Pancreas (tissue), 10 donors: ENCODE measurements at regions not wholly inside any gene's neighbourhood (a gene's known extent, or its start where the extent isn't known, plus 50 kb on each side); places are given as distances from the start of the nearest gene placed in this dataset.

ENCODE experiments used
- ATAC-seq, 4 donors: fragments of 200-7000 bp; cut with Tn5 transposase; one replicate each; pipeline versions ENCODE4 v1.8.0 to v1.9.1; 2020; ENCODE audit warnings: mild to moderate bottlenecking in 4 of 4, moderate library complexity in 4 of 4
- DNase-seq, 6 donors: peaks; one replicate each; pipeline ENCODE4 v3.0.0-alpha.2; 2020
- FAIRE-seq: peaks from 2 replicates; lab custom pipeline; 2012; peaks lifted over from hg19 to GRCh38; lab: Jason Lieb, UNC
- H3K27ac ChIP-seq, 4 donors: fragments of 200-600 bp; sonication (generic); 1 replicate in 3 of 4; 2 replicates in 1 of 4; pipeline versions ENCODE4 v1.5.0 to v1.8.0; 2020
- H3K27me3 ChIP-seq, 4 donors: fragments of 200-600 bp; one replicate each; pipeline ENCODE4 v1.8.0; 2021
- H3K36me3 ChIP-seq, 3 donors: fragments of 200-600 bp; sonication (generic) in 1 of 3; one replicate each; pipeline versions ENCODE4 v1.5.0 to v1.8.0; 2020 to 2021
- H3K4me1 ChIP-seq, 3 donors: fragments of 200-600 bp; one replicate each; pipeline ENCODE4 v1.8.0; 2021
- H3K4me3 ChIP-seq, 4 donors: fragments of 200-600 bp; sonication (generic) in 2 of 4; one replicate each; pipeline versions ENCODE4 v1.5.0 to v1.8.0; 2020 to 2021
- H3K9me3 ChIP-seq, 4 donors: fragments of 200-600 bp; one replicate each; pipeline ENCODE4 v1.8.0; 2021
- WGBS, 2 donors: extraction: QIAGEN DNeasy Blood & Tissue Kit; methylation state at CpG; one replicate each; pipeline ENCODE4 v1.1.7; 2013; 5-methylcytosine and 5-hydroxymethylcytosine counted together
- intact Hi-C, 3 donors: fragments of 100-400 bp; cut with DNase I; formaldehyde crosslinking; loops; one replicate each; pipeline versions ENCODE4 v1.11.1 to v1.14.2; 2022
- TF ChIP-seq, protein P1 (sequence below), 4 donors: fragments of 200-600 bp; sonication (generic) in 3 of 4; IDR thresholded peaks; one replicate each; pipeline versions ENCODE4 v1.5.0 to v1.8.0; 2021; ENCODE audit warnings: antibody characterized with exemption in 4 of 4
- donor health status: healthy with polysubstance abuse.
- donor health status: DM: no; HTN: no; CAD: no; lungs with moderate emphysema.
- donor health status: DM: no; HTN: no; CAD: no.
- donor health status: control.
- donor health status: control.
- donor health status: Bipolar disorder and iron deficiency.
- donor health status: DM: yes; HTN: yes; CAD: no.
- donor health status: DM: no; HTN: no; CAD: no.
- donor health status: DM: no; HTN: no; CAD: no.
- donor health status: DM: yes; HTN: yes; CAD: no.

DNA sequence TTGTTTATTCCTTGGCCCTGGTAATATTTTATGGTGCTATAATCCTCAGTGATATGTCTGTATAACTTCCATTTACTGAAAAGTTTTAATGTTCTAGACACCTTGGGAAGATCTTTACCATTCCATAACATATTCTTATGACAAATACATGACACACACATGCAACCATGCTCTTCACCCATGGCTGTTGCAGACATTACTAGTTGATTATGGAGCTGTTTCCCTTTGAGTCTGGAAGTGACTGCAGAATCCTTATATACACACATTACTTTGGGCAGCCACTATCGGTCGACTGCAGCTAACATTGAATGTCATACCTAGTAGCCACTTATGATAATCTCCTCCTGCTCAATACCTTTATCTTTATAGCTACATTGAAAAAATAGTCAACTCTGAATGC, 243.1 kb upstream of the ADAMTS9 start:
- Histone ChIP-seq H3K9me3 (no peaks in the 10 kb centered on the region), H3K27ac (no peak overlapping the region), H3K27me3 (no peaks in the 10 kb centered on the region), H3K4me1 (peaks cover 0 to 1% (median 0%) of the 10 kb centered on the region in 3 donors), H3K4me3 (no peak overlapping the region), H3K36me3 (no peaks in the 10 kb centered on the region)
- intact Hi-C loops = no loop called here
- no peak for FAIRE-seq
- WGBS, 2 donors = 87 to 95% methylated on average over 2 of the region's 2 CpGs
- no peak for ATAC-seq
- no peak for DNase-seq
- TF ChIP-seq, protein P1, sequence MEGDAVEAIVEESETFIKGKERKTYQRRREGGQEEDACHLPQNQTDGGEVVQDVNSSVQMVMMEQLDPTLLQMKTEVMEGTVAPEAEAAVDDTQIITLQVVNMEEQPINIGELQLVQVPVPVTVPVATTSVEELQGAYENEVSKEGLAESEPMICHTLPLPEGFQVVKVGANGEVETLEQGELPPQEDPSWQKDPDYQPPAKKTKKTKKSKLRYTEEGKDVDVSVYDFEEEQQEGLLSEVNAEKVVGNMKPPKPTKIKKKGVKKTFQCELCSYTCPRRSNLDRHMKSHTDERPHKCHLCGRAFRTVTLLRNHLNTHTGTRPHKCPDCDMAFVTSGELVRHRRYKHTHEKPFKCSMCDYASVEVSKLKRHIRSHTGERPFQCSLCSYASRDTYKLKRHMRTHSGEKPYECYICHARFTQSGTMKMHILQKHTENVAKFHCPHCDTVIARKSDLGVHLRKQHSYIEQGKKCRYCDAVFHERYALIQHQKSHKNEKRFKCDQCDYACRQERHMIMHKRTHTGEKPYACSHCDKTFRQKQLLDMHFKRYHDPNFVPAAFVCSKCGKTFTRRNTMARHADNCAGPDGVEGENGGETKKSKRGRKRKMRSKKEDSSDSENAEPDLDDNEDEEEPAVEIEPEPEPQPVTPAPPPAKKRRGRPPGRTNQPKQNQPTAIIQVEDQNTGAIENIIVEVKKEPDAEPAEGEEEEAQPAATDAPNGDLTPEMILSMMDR (IDR thresholded peaks at IDR 0.05) = no peak

DNA sequence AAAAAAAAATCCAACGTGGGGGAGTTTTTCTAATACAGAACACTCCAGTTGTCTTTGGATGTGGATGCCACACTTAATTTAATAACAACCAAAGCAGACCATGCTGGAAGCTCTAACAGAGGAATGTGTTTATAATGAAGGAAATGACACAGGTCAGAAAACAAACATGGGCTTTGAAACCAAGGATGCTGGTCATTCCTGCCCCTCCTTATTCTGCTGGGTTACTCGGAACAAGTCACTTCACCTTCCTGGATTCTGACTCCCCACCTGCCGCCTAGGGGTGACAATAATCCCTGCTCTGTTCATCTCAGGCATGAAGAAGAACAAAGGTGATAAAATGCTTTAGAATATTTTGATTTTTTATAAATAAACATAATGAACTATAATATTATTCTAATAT, 240.9 kb upstream of the ADAMTS9 start:
- no peaks in the 10 kb centered on the region for H3K4me1 ChIP-seq
- no peak overlapping the region for H3K4me3 ChIP-seq
- H3K9me3 ChIP-seq = no peaks in the 10 kb centered on the region
- ATAC-seq = no peak
- no peak overlapping the region for H3K27ac ChIP-seq
- DNase-seq = no peak
- intact Hi-C loops = no loop called here
- FAIRE-seq = no peak
- H3K27me3 ChIP-seq = no peaks in the 10 kb centered on the region
- 73 to 84% methylated on average over 3 of the region's 3 CpGs for WGBS, 2 donors
- H3K36me3 ChIP-seq = no peaks in the 10 kb centered on the region
- TF ChIP-seq, protein P1 (IDR thresholded peaks at IDR 0.05) = no peak

GRCh38 chr3:64927689-64928088, 239.9 kb upstream of the ADAMTS9 start:
- TF ChIP-seq, protein P1 (IDR thresholded peaks at IDR 0.05) = no peak
- Histone ChIP-seq H3K9me3 (no peaks in the 10 kb centered on the region), H3K36me3 (no peaks in the 10 kb centered on the region), H3K4me3 (no peak overlapping the region), H3K27me3 (no peaks in the 10 kb centered on the region), H3K4me1 (no peaks in the 10 kb centered on the region), H3K27ac (no peak overlapping the region)
- FAIRE-seq (no peak), ATAC-seq (no peak), DNase-seq (no peak)
- WGBS, 2 donors = 83 to 85% methylated on average over 3 of the region's 3 CpGs
- intact Hi-C loops = no loop called here

DNA sequence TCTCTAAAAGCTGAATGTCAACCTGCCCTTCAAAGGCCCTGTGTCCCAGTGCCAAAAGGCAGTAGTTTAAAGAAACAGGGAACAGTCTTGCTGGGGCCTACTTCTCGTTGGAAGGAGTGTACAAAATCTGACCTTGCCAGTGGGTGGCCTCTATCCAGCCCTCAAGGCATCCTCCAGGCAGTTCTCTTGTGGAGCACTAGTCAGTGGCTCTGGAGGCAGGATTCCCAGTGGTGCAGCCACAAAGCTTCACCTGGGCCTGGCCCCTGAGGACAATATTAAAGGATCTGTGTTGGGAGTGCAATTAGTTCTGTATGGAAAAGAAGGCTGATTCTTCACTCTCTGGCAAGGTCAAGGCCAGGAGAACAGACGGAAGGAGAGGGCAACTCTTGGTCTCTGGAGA, 237.8 kb upstream of the ADAMTS9 start:
- intact Hi-C loops = no loop called here
- Histone ChIP-seq H3K36me3 (no peaks in the 10 kb centered on the region), H3K4me1 (no peaks in the 10 kb centered on the region), H3K27me3 (no peaks in the 10 kb centered on the region), H3K27ac (no peak overlapping the region), H3K4me3 (no peak overlapping the region), H3K9me3 (no peaks in the 10 kb centered on the region)
- DNase-seq = no peak
- 43 to 57% methylated on average over 2 of the region's 2 CpGs for whole genome bisulfite sequencing, 2 donors
- no peak for ATAC-seq
- TF ChIP-seq, protein P1 (IDR thresholded peaks at IDR 0.05) = no peak
- FAIRE-seq = no peak

GRCh38 chr3:64924961-64925360, 237.2 kb upstream of the ADAMTS9 start:
- H3K27ac ChIP-seq = no peak overlapping the region
- TF ChIP-seq, protein P1 (IDR thresholded peaks at IDR 0.05) = no peak
- DNase-seq (no peak), ATAC-seq (no peak), FAIRE-seq (no peak)
- H3K27me3 ChIP-seq = no peaks in the 10 kb centered on the region
- intact Hi-C loops = no loop called here
- no peaks in the 10 kb centered on the region for H3K9me3 ChIP-seq
- no peaks in the 10 kb centered on the region for H3K36me3 ChIP-seq
- WGBS, 2 donors = 81 to 85% methylated on average over 2 of the region's 2 CpGs
- H3K4me3 ChIP-seq = no peak overlapping the region
- no peaks in the 10 kb centered on the region for H3K4me1 ChIP-seq
